Nephron (organoid): ENCODE measurements at regions not wholly inside any gene's neighbourhood (a gene's known extent, or its start where the extent isn't known, plus 50 kb on each side); places are given as distances from the start of the nearest gene placed in this dataset.

Experiments
- H3K27ac Mint-ChIP-seq, 3 experiments: 2 replicates each; pipeline ENCODE4 v1.8.0; 2020; ENCODE audit warnings: mixed read lengths in 3 of 3, mild to moderate bottlenecking in 2 of 3, moderate library complexity in 1 of 3
- H3K27me3 Mint-ChIP-seq: 2 replicates; pipeline ENCODE4 v1.8.0; 2021; ENCODE audit warnings: low read depth, mild to moderate bottlenecking, moderate library complexity, mixed read lengths
- H3K36me3 Mint-ChIP-seq: 2 replicates; pipeline ENCODE4 v1.8.0; 2020; ENCODE audit warnings: low read depth, mixed read lengths
- H3K4me1 Mint-ChIP-seq: 2 replicates; pipeline ENCODE4 v1.8.0; 2020; ENCODE audit warnings: mixed read lengths
- H3K4me3 Mint-ChIP-seq, 3 experiments: 2 replicates each; pipeline ENCODE4 v1.8.0; 2020; ENCODE audit warnings: mild to moderate bottlenecking in 3 of 3, mixed read lengths in 3 of 3, moderate library complexity in 2 of 3
- H3K9me3 Mint-ChIP-seq: 2 replicates; pipeline ENCODE4 v1.8.0; 2020; ENCODE audit warnings: mixed read lengths
- TF ChIP-seq, protein P1 (sequence below), 3 experiments: fragments of 200-600 bp; sonication (generic); IDR thresholded peaks; one replicate each; pipeline ENCODE4 v1.5.0; 2021; ENCODE audit warnings: antibody characterized with exemption in 3 of 3; ENCODE audit not compliant: unreplicated experiment in 3 of 3

DNA sequence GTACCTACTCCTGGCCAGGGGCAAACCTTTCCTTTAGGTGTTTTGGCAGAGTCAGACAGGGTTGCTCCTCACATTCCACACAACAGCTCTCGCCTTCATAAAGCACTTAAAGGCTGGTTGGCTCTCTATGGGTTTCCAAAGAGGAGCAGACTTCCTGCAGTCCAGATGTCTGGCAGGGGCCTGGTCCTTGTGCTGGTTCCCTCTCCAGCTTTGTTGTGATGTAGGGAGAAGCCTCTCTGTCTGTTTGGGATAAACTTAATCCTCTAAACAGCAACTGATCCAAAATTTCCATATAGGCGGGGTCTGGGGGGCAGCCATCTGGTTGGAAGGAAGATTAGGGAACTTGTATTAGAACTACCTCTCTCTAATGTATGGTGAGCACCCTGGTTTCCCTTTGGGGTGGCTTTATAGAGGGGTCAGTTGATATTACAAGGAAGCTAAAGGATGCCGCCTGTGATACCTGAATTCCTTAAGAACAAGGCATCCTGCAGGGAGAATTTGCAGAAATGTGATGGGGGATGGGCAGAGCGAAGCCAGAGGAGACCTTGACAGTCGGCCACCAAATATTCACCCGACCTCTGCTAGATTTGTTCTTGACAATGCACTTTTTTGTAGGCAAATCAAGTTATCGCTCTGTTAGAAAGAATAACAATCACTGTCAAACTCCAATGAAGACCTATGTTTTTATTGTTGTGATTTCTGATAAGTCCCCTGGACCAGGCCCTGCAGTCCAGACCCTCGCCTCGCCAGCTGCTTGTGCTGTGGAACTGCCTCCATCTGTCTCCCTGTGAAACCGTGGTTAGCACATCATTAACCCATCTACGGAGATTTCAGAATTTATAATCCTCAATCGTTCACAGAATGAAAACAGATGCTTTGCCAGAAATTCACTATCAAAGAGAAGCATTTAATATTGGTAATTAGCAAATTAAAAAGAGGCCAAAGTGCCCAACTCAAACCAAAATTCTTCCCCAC lies 94.0 kb upstream of the RALGAPA2 start:
- H3K27ac Mint-ChIP-seq: no peak overlapping the region
- peaks cover 5% of the 10 kb centered on the region for H3K4me1 Mint-ChIP-seq
- TF ChIP-seq, protein P1, sequence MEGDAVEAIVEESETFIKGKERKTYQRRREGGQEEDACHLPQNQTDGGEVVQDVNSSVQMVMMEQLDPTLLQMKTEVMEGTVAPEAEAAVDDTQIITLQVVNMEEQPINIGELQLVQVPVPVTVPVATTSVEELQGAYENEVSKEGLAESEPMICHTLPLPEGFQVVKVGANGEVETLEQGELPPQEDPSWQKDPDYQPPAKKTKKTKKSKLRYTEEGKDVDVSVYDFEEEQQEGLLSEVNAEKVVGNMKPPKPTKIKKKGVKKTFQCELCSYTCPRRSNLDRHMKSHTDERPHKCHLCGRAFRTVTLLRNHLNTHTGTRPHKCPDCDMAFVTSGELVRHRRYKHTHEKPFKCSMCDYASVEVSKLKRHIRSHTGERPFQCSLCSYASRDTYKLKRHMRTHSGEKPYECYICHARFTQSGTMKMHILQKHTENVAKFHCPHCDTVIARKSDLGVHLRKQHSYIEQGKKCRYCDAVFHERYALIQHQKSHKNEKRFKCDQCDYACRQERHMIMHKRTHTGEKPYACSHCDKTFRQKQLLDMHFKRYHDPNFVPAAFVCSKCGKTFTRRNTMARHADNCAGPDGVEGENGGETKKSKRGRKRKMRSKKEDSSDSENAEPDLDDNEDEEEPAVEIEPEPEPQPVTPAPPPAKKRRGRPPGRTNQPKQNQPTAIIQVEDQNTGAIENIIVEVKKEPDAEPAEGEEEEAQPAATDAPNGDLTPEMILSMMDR (IDR thresholded peaks at IDR 0.05; ENCODE audit: unreplicated experiment in 3 of 3): no peak
- no peaks in the 10 kb centered on the region for H3K9me3 Mint-ChIP-seq
- no peaks in the 10 kb centered on the region for H3K36me3 Mint-ChIP-seq
- H3K27me3 Mint-ChIP-seq: peaks cover 7% of the 10 kb centered on the region
- no peak overlapping the region for H3K4me3 Mint-ChIP-seq

DNA sequence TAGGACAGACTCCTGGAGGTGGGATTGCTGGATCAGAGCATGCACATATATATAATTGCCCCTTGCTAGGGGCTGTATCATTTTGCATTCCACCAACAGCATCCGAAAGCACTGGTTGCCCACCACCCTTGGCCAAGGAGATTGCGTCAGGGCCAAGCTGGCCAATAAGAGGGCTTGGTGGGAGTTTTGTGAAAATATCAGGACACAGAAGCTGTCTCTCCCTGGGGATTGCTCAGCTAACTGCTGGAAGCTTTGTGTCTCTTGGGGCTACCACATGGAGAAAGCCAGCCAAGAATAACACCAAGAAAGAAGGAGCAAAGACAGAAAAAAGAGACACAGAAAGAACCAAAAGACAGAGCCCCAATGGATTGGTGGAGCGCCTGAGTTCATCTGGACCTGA lies 90.6 kb upstream of the RALGAPA2 start:
- TF ChIP-seq, protein P1 (IDR thresholded peaks at IDR 0.05; ENCODE audit: unreplicated experiment in 3 of 3): no peak
- Mint-ChIP-seq H3K4me3 (no peak overlapping the region), H3K27me3 (peaks cover 6% of the 10 kb centered on the region), H3K36me3 (no peaks in the 10 kb centered on the region), H3K9me3 (no peaks in the 10 kb centered on the region), H3K27ac (no peak overlapping the region), H3K4me1 (peaks cover 5% of the 10 kb centered on the region)

DNA sequence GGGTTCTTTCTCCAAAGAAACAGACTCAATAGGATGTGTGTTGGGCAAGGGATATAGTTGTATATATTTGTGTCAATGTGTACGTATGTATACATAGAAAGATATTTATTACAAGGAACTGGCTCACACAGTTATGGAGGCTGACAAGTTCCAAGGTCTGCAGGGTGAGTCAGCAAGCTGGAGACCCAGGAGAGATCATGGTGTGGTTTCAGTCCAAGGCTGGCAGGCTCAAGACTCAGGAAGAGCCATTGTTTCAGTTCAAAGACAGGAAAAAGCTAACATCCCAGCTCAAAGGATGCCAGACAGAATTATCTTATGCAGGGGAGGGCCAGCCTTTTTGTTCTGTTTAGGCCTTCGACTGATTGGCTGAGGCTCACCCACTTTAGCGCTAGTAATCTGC lies 89.9 kb upstream of the RALGAPA2 start:
- Mint-ChIP-seq H3K27ac (no peak overlapping the region), H3K36me3 (no peaks in the 10 kb centered on the region), H3K4me3 (no peak overlapping the region), H3K27me3 (peaks cover 6% of the 10 kb centered on the region), H3K9me3 (no peaks in the 10 kb centered on the region), H3K4me1 (peaks cover 5% of the 10 kb centered on the region)
- TF ChIP-seq, protein P1 (IDR thresholded peaks at IDR 0.05; ENCODE audit: unreplicated experiment in 3 of 3): no peak

DNA sequence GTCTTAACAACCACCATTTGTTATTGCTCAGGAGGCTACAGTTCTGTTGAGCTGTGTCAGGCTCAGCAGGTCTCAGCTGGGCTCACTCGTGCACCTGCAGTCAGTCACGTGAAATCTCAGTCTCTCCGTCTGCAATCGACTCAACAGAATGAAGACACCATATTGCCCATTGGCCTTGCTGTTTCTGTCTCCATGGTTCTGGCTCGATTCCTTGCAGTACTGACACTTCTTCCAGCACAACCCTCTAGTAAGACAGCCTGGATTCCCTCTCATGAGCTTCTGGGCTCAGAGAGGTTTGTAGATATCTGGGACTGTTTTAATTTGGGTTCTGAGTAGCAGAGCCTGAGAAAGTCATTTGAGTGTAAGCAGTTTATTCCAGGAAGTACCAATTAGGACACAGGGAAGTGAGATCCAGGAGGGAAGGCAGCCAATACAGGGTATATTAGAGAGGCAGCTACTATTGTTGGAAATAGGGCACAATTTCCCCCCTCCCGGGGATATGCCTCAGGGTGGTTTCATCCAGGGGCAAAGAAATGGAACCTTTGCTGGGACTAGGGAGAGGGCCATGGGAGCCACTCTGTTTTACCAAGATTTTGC lies 87.4 kb upstream of the RALGAPA2 start:
- Mint-ChIP-seq H3K4me3 (no peak overlapping the region), H3K36me3 (no peaks in the 10 kb centered on the region), H3K4me1 (peaks cover 5% of the 10 kb centered on the region), H3K27me3 (peaks cover 6% of the 10 kb centered on the region), H3K9me3 (no peaks in the 10 kb centered on the region), H3K27ac (no peak overlapping the region)
- TF ChIP-seq, protein P1 (IDR thresholded peaks at IDR 0.05; ENCODE audit: unreplicated experiment in 3 of 3): no peak

DNA sequence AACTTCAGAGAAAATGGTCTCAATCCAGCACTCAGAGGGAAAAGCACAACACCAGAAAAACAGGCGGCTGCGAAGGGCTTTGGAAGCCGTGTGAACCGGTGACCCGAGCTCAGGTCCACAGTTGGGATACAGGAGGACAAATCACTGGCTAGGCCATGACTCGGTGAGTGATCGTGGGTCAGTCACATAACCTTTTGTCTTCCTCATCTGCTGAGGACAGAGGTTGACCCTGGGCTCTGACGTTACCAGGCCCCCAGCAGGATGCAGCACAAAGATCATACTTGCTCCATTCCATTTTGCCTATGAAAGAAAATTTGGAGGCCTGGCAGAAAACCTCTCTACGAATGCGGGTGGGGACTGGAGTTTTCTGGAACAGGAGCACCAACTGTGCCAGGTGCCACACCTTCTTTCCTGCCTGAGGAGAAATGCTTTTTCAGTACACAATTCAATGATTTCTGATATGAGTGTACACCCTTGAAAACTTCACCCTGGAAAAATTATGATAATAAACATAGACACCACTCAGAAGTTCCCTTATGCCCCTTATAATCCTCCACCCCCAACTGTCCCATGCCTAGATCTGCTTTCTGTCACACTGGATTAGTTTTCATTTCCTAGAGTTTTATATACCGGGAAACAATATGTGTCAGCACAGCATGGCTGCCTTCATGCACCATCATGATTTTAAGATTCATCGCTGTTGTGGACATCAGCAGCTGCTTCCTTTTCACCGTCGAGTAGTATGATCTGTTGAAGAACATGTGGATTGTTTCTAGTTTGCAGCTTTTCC lies 85.3 kb upstream of the RALGAPA2 start:
- Mint-ChIP-seq H3K4me1 (peaks cover 5% of the 10 kb centered on the region), H3K27ac (no peak overlapping the region), H3K27me3 (peaks cover 9% of the 10 kb centered on the region), H3K9me3 (no peaks in the 10 kb centered on the region), H3K4me3 (no peak overlapping the region), H3K36me3 (no peaks in the 10 kb centered on the region)
- TF ChIP-seq, protein P1 (IDR thresholded peaks at IDR 0.05; ENCODE audit: unreplicated experiment in 3 of 3): no peak
